GM12878 (cell line): ENCODE measurements at regions not wholly inside any gene's neighbourhood (a gene's known extent, or its start where the extent isn't known, plus 50 kb on each side); places are given as distances from the start of the nearest gene placed in this dataset.

Experiments used
- ATAC-seq: fragments of 200-7000 bp; cut with Tn5 transposase; 3 replicates; pipeline ENCODE4 v1.9.1; 2020; ENCODE audit warnings: mild to moderate bottlenecking, moderate library complexity
- BruUV-seq: library from RNA; stranded (reverse); fragments of 400-500 nt; replicated peaks from 2 replicates; lab custom pipeline; 2021; lab: Mats Ljungman, UMichigan
- CTCF ChIA-PET: fragments of 300-600 bp; sonication (Branson Sonifier 250); formaldehyde crosslinking; extraction: SDS; loops from one replicate; lab custom pipeline; 2021; ENCODE audit warnings: inconsistent platforms; lab: Yijun Ruan, JAX
- POLR2A ChIA-PET: fragments of 350-600 bp; formaldehyde crosslinking; extraction: SDS; loops from one replicate; lab custom pipeline; 2021; ENCODE audit warnings: inconsistent platforms; lab: Charles Lee
- RAD21 ChIA-PET: fragments of 300-600 bp; sonication (Branson Sonifier 250); formaldehyde crosslinking; loops from one replicate; lab custom pipeline; 2023; ENCODE audit warnings: antibody characterized with exemption; ENCODE audit not compliant: unreplicated experiment; lab: Charles Lee
- SMC1A ChIA-PET: fragments of 300-600 bp; sonication (Branson Sonifier 250); formaldehyde crosslinking; loops from one replicate; lab custom pipeline; 2023; ENCODE audit not compliant: unreplicated experiment, uncharacterized antibody; lab: Charles Lee
- DNase-seq: peaks from one replicate; pipeline ENCODE4 v3.0.0-alpha.2; 2011; ENCODE audit warnings: low read depth, low spot score
- FAIRE-seq: peaks from 3 replicates; lab custom pipeline; 2011; peaks lifted over from hg19 to GRCh38; lab: Jason Lieb, UNC
- H2AFZ ChIP-seq: 2 replicates; pipeline ENCODE4 v1.6.0; 2011; ENCODE audit warnings: low read depth, low read length, control low read depth; ENCODE audit not compliant: control insufficient read depth
- H3K27ac ChIP-seq: 2 replicates; pipeline ENCODE4 v1.5.1; 2011; ENCODE audit warnings: control low read depth; ENCODE audit not compliant: control insufficient read depth, insufficient read depth
- H3K27me3 ChIP-seq, 2 experiments: replicated peaks in 1 of 2; 2 replicates each; pipeline versions ENCODE4 v1.6.0 to v1.6.1; 2011; ENCODE audit warnings: low read length in 1 of 2; ENCODE audit not compliant: control insufficient read depth in 2 of 2, insufficient read depth in 2 of 2
- H3K36me3 ChIP-seq, 2 experiments: 2 replicates each; pipeline ENCODE4 v1.5.1; 2011; ENCODE audit warnings: low read length in 1 of 2; ENCODE audit not compliant: control insufficient read depth in 2 of 2, insufficient read depth in 2 of 2
- H3K4me1 ChIP-seq: 2 replicates; pipeline ENCODE4 v1.6.1; 2011; ENCODE audit warnings: mild to moderate bottlenecking, low read length, moderate library complexity, mixed read lengths; ENCODE audit not compliant: control insufficient read depth, insufficient read depth
- H3K4me2 ChIP-seq: 2 replicates; pipeline ENCODE4 v1.6.0; 2011; ENCODE audit warnings: control low read depth; ENCODE audit not compliant: control insufficient read depth, insufficient read depth
- H3K4me3 ChIP-seq: fragments of 200-600 bp; sonication (generic); 2 replicates; pipeline ENCODE4 v1.5.1; 2016
- H3K79me2 ChIP-seq: 2 replicates; pipeline ENCODE4 v1.6.0; 2011; ENCODE audit warnings: low read length; ENCODE audit not compliant: control insufficient read depth, insufficient read depth
- H3K9ac ChIP-seq: 2 replicates; pipeline ENCODE4 v1.8.0; 2011; ENCODE audit warnings: low read length, control low read depth, mixed read lengths; ENCODE audit not compliant: control insufficient read depth, insufficient read depth
- H3K9me3 ChIP-seq: replicated peaks from 3 replicates; pipeline ENCODE4 v1.5.1; 2011; ENCODE audit warnings: mild to moderate bottlenecking, low read length; ENCODE audit not compliant: control insufficient read depth, insufficient read depth
- H4K20me1 ChIP-seq: 2 replicates; pipeline ENCODE4 v1.6.0; 2011; ENCODE audit not compliant: control insufficient read depth, insufficient read depth
- ASH2L ChIP-seq: fragments of 300-600, 200-600 bp; sonication (generic); IDR thresholded peaks from 2 replicates; pipeline ENCODE4 v1.6.1; 2017; ENCODE audit warnings: low read depth, mild to moderate bottlenecking, borderline replicate concordance
- E2F4 ChIP-seq: IDR thresholded peaks from 2 replicates; pipeline ENCODE4 v1.6.1; 2012; ENCODE audit warnings: low read depth, low read length, improper control_type of control experiment
- EZH2 ChIP-seq: IDR thresholded peaks from 2 replicates; pipeline ENCODE4 v1.6.1; 2012; ENCODE audit warnings: low read depth, mild to moderate bottlenecking, control low read depth, inconsistent platforms, low read length, borderline replicate concordance; ENCODE audit not compliant: control insufficient read depth
- KAT2A ChIP-seq: conservative IDR thresholded peaks from 2 replicates; pipeline ENCODE4 v1.6.1; 2011; ENCODE audit warnings: low read depth, low read length; ENCODE audit not compliant: control insufficient read depth
- NFIC ChIP-seq: IDR thresholded peaks from 2 replicates; pipeline ENCODE4 v1.6.1; 2012; ENCODE audit warnings: low read depth, mild to moderate bottlenecking, inconsistent platforms, low read length, moderate library complexity
- PAX5 ChIP-seq: IDR thresholded peaks from 2 replicates; pipeline ENCODE4 v1.6.1; 2011; ENCODE audit warnings: low read depth, low read length, borderline replicate concordance
- RFX5 ChIP-seq: IDR thresholded peaks from 2 replicates; pipeline ENCODE4 v1.6.1; 2011; ENCODE audit warnings: low read depth, low read length, improper control_type of control experiment
- SIX5 ChIP-seq: IDR thresholded peaks from 2 replicates; pipeline ENCODE4 v1.6.1; 2011; ENCODE audit warnings: mild to moderate bottlenecking, low read depth, low read length, moderate library complexity; ENCODE audit not compliant: severe bottlenecking
- SMARCA5 ChIP-seq: fragments of 450-650 bp; IDR thresholded peaks from 2 replicates; pipeline ENCODE4 v1.6.1; 2017; ENCODE audit warnings: mild to moderate bottlenecking
- SP1 ChIP-seq: IDR thresholded peaks from one replicate; pipeline ENCODE4 v1.6.1; 2011; ENCODE audit warnings: low read depth, low read length
- SUPT20H ChIP-seq: IDR thresholded peaks from 2 replicates; pipeline ENCODE4 v1.6.1; 2011; ENCODE audit warnings: low read depth, mild to moderate bottlenecking, low read length, moderate library complexity, borderline replicate concordance; ENCODE audit not compliant: control insufficient read depth
- ZNF622 ChIP-seq: fragments of 450-650 bp; IDR thresholded peaks from 2 replicates; pipeline ENCODE4 v1.6.1; 2017; ENCODE audit warnings: mild to moderate bottlenecking, inconsistent platforms
- in situ Hi-C: fragments of 300-500 bp; cut with MboI; formaldehyde crosslinking; loops from 9 replicates; pipeline ENCODE4 v1.14.3; 2018; ENCODE audit warnings: mixed read lengths
- intact Hi-C: fragments of 100-400 bp; cut with micrococcal nuclease; formaldehyde crosslinking; loops from one replicate; pipeline ENCODE4 v1.14.2; 2022; ENCODE audit not compliant: unreplicated experiment
- TF ChIP-seq, protein P1 (sequence below): fragments of 450-650 bp; formaldehyde crosslinking; IDR thresholded peaks from 2 replicates; pipeline ENCODE4 v1.5.0; 2022; ENCODE audit warnings: mild to moderate bottlenecking, missing genetic modification characterization
- TF ChIP-seq, protein P2 (sequence below): fragments of 450-650 bp; IDR thresholded peaks from 2 replicates; pipeline ENCODE4 v1.6.1; 2017; ENCODE audit warnings: mild to moderate bottlenecking, moderate library complexity

DNA sequence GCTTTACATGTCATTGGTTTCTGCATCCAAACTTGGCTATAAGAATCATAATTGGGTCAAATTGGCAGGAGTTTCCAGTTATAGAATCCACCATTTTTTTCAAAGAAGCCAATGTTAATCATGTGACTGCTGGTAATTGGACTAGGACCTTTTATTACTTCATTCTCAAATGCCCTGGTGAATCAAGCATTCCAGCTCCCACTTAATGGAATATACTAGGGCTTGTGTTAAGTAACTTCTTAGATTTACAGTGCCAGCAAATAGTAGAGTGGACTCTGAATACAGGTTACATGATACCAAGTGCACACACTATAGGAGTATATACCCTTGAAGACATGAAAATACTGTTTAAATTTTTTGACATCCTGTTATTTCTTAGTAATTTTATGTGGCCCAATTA lies 96.7 kb downstream of the NUDT12 start:
- Histone ChIP-seq H3K27me3 (no peaks in the 10 kb centered on the region), H3K4me3 (no peak overlapping the region), H2AFZ (no peak overlapping the region), H3K27ac (no peak overlapping the region)
- ChIA-PET CTCF (interaction anchor here (1.0 to 3.5 kb wide), 3 partner anchors 9 to 784 kb away, joined by 3 to 17 read pairs (median 3); no protein-coding TSS in a partner anchor), SMC1A (interaction anchor here (0.7 to 2.3 kb wide), 4 partner anchors 9 to 242 kb away, joined by 3 to 10 read pairs (median 3); no protein-coding TSS in a partner anchor), RAD21 (no interaction called here)
- in situ Hi-C loops, result no loop called here
- no peak for DNase-seq
- TF ChIP-seq NFIC, result no peak
- TF ChIP-seq SUPT20H, result no peak
- TF ChIP-seq RFX5, result no peak
- TF ChIP-seq ZNF622, result no peak
- no peak for TF ChIP-seq PAX5
- no peak for TF ChIP-seq EZH2
- TF ChIP-seq, protein P1, sequence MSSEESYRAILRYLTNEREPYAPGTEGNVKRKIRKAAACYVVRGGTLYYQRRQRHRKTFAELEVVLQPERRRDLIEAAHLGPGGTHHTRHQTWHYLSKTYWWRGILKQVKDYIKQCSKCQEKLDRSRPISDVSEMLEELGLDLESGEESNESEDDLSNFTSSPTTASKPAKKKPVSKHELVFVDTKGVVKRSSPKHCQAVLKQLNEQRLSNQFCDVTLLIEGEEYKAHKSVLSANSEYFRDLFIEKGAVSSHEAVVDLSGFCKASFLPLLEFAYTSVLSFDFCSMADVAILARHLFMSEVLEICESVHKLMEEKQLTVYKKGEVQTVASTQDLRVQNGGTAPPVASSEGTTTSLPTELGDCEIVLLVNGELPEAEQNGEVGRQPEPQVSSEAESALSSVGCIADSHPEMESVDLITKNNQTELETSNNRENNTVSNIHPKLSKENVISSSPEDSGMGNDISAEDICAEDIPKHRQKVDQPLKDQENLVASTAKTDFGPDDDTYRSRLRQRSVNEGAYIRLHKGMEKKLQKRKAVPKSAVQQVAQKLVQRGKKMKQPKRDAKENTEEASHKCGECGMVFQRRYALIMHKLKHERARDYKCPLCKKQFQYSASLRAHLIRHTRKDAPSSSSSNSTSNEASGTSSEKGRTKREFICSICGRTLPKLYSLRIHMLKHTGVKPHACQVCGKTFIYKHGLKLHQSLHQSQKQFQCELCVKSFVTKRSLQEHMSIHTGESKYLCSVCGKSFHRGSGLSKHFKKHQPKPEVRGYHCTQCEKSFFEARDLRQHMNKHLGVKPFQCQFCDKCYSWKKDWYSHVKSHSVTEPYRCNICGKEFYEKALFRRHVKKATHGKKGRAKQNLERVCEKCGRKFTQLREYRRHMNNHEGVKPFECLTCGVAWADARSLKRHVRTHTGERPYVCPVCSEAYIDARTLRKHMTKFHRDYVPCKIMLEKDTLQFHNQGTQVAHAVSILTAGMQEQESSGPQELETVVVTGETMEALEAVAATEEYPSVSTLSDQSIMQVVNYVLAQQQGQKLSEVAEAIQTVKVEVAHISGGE (CRISPR knock-in tag), result no peak
- TF ChIP-seq SIX5, result no peak
- no peak for TF ChIP-seq KAT2A
- TF ChIP-seq SMARCA5, result no peak
- TF ChIP-seq SP1, result no peak
- no peak for TF ChIP-seq ASH2L
- TF ChIP-seq, protein P2, sequence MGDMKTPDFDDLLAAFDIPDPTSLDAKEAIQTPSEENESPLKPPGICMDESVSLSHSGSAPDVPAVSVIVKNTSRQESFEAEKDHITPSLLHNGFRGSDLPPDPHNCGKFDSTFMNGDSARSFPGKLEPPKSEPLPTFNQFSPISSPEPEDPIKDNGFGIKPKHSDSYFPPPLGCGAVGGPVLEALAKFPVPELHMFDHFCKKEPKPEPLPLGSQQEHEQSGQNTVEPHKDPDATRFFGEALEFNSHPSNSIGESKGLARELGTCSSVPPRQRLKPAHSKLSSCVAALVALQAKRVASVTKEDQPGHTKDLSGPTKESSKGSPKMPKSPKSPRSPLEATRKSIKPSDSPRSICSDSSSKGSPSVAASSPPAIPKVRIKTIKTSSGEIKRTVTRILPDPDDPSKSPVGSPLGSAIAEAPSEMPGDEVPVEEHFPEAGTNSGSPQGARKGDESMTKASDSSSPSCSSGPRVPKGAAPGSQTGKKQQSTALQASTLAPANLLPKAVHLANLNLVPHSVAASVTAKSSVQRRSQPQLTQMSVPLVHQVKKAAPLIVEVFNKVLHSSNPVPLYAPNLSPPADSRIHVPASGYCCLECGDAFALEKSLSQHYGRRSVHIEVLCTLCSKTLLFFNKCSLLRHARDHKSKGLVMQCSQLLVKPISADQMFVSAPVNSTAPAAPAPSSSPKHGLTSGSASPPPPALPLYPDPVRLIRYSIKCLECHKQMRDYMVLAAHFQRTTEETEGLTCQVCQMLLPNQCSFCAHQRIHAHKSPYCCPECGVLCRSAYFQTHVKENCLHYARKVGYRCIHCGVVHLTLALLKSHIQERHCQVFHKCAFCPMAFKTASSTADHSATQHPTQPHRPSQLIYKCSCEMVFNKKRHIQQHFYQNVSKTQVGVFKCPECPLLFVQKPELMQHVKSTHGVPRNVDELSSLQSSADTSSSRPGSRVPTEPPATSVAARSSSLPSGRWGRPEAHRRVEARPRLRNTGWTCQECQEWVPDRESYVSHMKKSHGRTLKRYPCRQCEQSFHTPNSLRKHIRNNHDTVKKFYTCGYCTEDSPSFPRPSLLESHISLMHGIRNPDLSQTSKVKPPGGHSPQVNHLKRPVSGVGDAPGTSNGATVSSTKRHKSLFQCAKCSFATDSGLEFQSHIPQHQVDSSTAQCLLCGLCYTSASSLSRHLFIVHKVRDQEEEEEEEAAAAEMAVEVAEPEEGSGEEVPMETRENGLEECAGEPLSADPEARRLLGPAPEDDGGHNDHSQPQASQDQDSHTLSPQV, result no peak
- no peak for TF ChIP-seq E2F4
- TF ChIP-seq, all 136 proteins: peak for 0
- no peaks in the 10 kb centered on the region for H3K79me2 ChIP-seq
- BruUV-seq, result no TSS peak
- no peaks in the 10 kb centered on the region for H4K20me1 ChIP-seq
- H3K4me2 ChIP-seq, result no peak overlapping the region
- intact Hi-C loops, result no loop called here
- POLR2A ChIA-PET, result interaction anchor here (0.7 kb wide), 1 partner anchor 14 kb away, joined by 5 read pairs; no protein-coding TSS in a partner anchor
- no peaks in the 10 kb centered on the region for H3K9me3 ChIP-seq
- no peak for FAIRE-seq
- no peak overlapping the region for H3K9ac ChIP-seq
- no peaks in the 10 kb centered on the region for H3K36me3 ChIP-seq
- ATAC-seq, result no peak
- H3K4me1 ChIP-seq, result no peaks in the 10 kb centered on the region
